Transverse colon (tissue), 4 donors: ENCODE measurements at regions not wholly inside any gene's neighbourhood (a gene's known extent, or its start where the extent isn't known, plus 50 kb on each side); places are given as distances from the start of the nearest gene placed in this dataset.

Experiments used
- DNase-seq: peaks from one replicate; pipeline ENCODE4 v3.0.0-alpha.2; 2019
- H3K27ac ChIP-seq, 4 donors: fragments of 200-600 bp; sonication (generic); 2 replicates each; pipeline ENCODE4 v1.5.1; 2016 to 2018; ENCODE audit warnings: inconsistent platforms in 4 of 4
- H3K27me3 ChIP-seq: fragments of 200-600 bp; sonication (generic); 2 replicates; pipeline ENCODE4 v1.5.1; 2017; ENCODE audit warnings: inconsistent platforms
- H3K36me3 ChIP-seq, 4 donors: fragments of 200-600 bp; sonication (generic); 2 replicates each; pipeline ENCODE4 v1.5.1; 2017 to 2019; ENCODE audit warnings: inconsistent platforms in 4 of 4
- H3K4me1 ChIP-seq, 4 donors: fragments of 200-600 bp; sonication (generic); 2 replicates each; pipeline ENCODE4 v1.5.1; 2017 to 2020; ENCODE audit warnings: inconsistent platforms in 4 of 4
- H3K4me3 ChIP-seq, 4 donors: fragments of 200-600 bp; sonication (generic); 1 replicate in 1 of 4; 2 replicates in 3 of 4; pipeline versions ENCODE4 v1.5.1 to v1.6.1; 2017 to 2019; ENCODE audit warnings: inconsistent platforms in 4 of 4
- H3K9me3 ChIP-seq, 2 donors: fragments of 200-600 bp; sonication (generic); 2 replicates each; pipeline ENCODE4 v1.5.1; 2017 to 2019; ENCODE audit warnings: inconsistent platforms in 2 of 2
- CTCF ChIP-seq, 5 experiments: fragments of 200-600 bp in 3 of 5; fragments of 450-650 bp in 2 of 5; sonication (generic) in 3 of 5; IDR thresholded peaks; 1 replicate in 2 of 5; 2 replicates in 3 of 5; pipeline ENCODE4 v1.5.1; 2016 to 2017; ENCODE audit warnings: antibody characterized with exemption in 5 of 5, inconsistent platforms in 3 of 5, mild to moderate bottlenecking in 2 of 5, moderate library complexity in 1 of 5
- EP300 ChIP-seq: sonication (generic); formaldehyde crosslinking; IDR thresholded peaks from one replicate; pipeline ENCODE4 v1.6.1; 2017; ENCODE audit warnings: antibody characterized with exemption, low read depth
- POLR2A ChIP-seq: fragments of 450-650 bp; IDR thresholded peaks from one replicate; pipeline ENCODE4 v1.6.1; 2016; ENCODE audit warnings: antibody characterized with exemption, mild to moderate bottlenecking, moderate library complexity
- POLR2AphosphoS5 ChIP-seq, 3 donors: sonication (generic); formaldehyde crosslinking; IDR thresholded peaks; one replicate each; pipeline ENCODE4 v1.6.1; 2016; ENCODE audit warnings: antibody characterized with exemption in 3 of 3
- WGBS, 2 donors: methylation state at CpG; one replicate each; pipeline ENCODE4 v1.1.5; 2018; ENCODE audit warnings: low coverage in 1 of 2; 5-methylcytosine and 5-hydroxymethylcytosine counted together
- in situ Hi-C, 4 donors: fragments of 200-750 bp; cut with MboI; loops; one replicate each; pipeline versions ENCODE4 v1.15.0 to v1.15.1; 2017; ENCODE audit warnings: low sequenced_read_pairs in 3 of 4, low pct_ligation_motif_present in 1 of 4, low pct_unique_long_range_greater_than_20kb in 1 of 4
- intact Hi-C: fragments of 100-400 bp; cut with DNase I; formaldehyde crosslinking; loops from one replicate; pipeline ENCODE4 v1.15.1; 2023; ENCODE audit warnings: low total_unique reads

- no peak for TF ChIP-seq POLR2A
- no peak for TF ChIP-seq POLR2AphosphoS5 (IDR thresholded peaks at IDR 0.05)
- no peak for TF ChIP-seq EP300
- no peak for TF ChIP-seq CTCF (IDR thresholded peaks at IDR 0.05)
- intact Hi-C loops (no loop called here), in situ Hi-C loops (no loop called here)
- H3K36me3 ChIP-seq: no peaks in the 10 kb centered on the region
- 81 to 82% methylated on average over 4 of the region's 4 CpGs for WGBS, 2 donors
- no peak overlapping the region for H3K27ac ChIP-seq
- no peaks in the 10 kb centered on the region for H3K4me1 ChIP-seq
- no peak overlapping the region for H3K4me3 ChIP-seq
- no peak for DNase-seq
- H3K9me3 ChIP-seq: no peaks in the 10 kb centered on the region
- peaks cover 12% of the 10 kb centered on the region for H3K27me3 ChIP-seq
These were observed 328.4 kb downstream of the TEX29 start for GRCh38 chr13:111648885-111649284.

DNA sequence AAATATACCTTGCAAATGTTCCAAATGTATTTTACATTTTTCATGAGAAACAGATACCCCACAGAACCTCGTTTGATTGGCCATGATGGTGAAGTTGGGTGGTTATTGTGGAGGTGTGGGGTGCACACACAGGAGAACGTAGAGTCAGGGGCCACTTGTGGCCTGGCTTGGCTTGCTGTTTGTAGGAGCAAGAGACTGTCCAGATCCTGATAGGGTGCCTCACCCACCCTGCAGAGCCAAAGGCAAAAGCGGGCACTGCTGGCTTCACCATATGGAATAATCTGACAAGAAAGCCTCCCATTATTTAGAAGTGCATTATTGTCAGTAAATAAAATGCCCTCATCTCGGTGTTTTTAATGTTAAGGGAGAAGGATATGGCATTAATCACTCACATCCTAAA, 330.2 kb downstream of the TEX29 start:
- H3K27me3 ChIP-seq: peaks cover 12% of the 10 kb centered on the region
- in situ Hi-C loops: no loop called here
- H3K27ac ChIP-seq: no peak overlapping the region
- no peaks in the 10 kb centered on the region for H3K36me3 ChIP-seq
- no peaks in the 10 kb centered on the region for H3K9me3 ChIP-seq
- WGBS, 2 donors: 54 to 76% methylated on average over 2 to 4 of the region's 4 CpGs
- no peaks in the 10 kb centered on the region for H3K4me1 ChIP-seq
- DNase-seq: no peak
- H3K4me3 ChIP-seq: no peak overlapping the region
- intact Hi-C loops: no loop called here
- no peak for TF ChIP-seq POLR2AphosphoS5 (IDR thresholded peaks at IDR 0.05)
- TF ChIP-seq CTCF (IDR thresholded peaks at IDR 0.05): no peak
- TF ChIP-seq EP300: no peak
- TF ChIP-seq POLR2A: no peak

DNA sequence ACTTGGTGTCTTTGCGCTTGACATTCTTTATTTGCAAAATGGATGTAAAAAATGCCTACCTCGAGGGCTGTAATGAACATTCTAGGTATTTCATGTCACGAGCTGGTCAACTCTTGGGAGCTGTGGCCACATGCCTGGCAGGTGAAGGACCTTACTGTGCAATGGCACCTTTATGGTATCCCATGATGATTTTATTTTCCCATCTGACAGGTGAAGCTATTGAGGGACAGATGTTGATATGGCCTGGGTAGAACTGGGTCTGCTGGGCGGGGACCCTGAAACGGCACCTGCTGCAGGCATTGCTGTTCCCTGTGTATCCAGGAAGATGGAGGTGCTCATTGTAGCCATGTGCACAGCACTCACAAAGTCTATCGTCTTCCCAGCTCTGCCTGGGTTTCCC, 332.2 kb downstream of the TEX29 start:
- Histone ChIP-seq H3K9me3 (no peaks in the 10 kb centered on the region), H3K4me1 (no peaks in the 10 kb centered on the region), H3K27me3 (peaks cover 12% of the 10 kb centered on the region), H3K36me3 (no peaks in the 10 kb centered on the region), H3K27ac (no peak overlapping the region), H3K4me3 (no peak overlapping the region)
- intact Hi-C loops: no loop called here
- TF ChIP-seq POLR2A (no peak), CTCF (IDR thresholded peaks at IDR 0.05) (no peak), EP300 (no peak), POLR2AphosphoS5 (IDR thresholded peaks at IDR 0.05) (no peak)
- WGBS, 2 donors: 62 to 83% methylated on average over 2 to 6 of the region's 6 CpGs
- DNase-seq: no peak
- in situ Hi-C loops: no loop called here

DNA sequence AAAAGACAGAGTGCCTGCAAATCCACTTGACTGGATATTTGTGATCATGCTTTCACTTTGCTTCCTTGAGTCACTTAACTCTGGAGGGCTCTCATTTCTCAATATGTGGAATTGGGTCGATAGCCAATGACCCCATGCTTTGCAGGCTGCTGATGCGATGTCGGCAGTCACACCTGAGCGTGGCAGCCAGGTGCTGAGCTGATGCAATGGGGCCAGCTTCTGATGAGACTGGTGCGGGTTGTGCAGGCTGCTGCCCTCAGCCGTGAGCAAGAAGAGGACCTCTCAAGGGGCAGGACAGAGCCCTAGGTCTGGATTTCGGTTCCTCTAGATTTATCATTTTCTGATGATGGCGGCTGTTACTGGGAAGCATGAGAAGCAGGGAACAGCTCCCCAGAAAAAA, 334.1 kb downstream of the TEX29 start:
- Histone ChIP-seq H3K4me3 (no peak overlapping the region), H3K36me3 (no peaks in the 10 kb centered on the region), H3K9me3 (no peaks in the 10 kb centered on the region), H3K4me1 (no peaks in the 10 kb centered on the region), H3K27me3 (peaks cover 12% of the 10 kb centered on the region), H3K27ac (no peak overlapping the region)
- TF ChIP-seq POLR2AphosphoS5 (IDR thresholded peaks at IDR 0.05) (no peak), EP300 (no peak), CTCF (IDR thresholded peaks at IDR 0.05) (no peak), POLR2A (no peak)
- intact Hi-C loops (no loop called here), in situ Hi-C loops (no loop called here)
- no peak for DNase-seq
- WGBS, 2 donors: 82% methylated on average over 8 of the region's 8 CpGs; no CpG with 5 or more reads in 1 of the 2 donors
